ENCODE measurements at regions not wholly inside any gene's neighbourhood (a gene's known extent, or its start where the extent isn't known, plus 50 kb on each side); places are given as distances from the start of the nearest gene placed in this dataset.
"Not testable (repeated sequence)": the region's sequence is repeated elsewhere in the genome, so short reads cannot be mapped to it uniquely, and the experiment has no call there.

GRCh38 chr2:201946746-201947145 is 86.9 kb upstream of the FZD7 start:
- DNase-seq (ENCODE audit: low spot score) = not testable (repeated sequence)

DNA sequence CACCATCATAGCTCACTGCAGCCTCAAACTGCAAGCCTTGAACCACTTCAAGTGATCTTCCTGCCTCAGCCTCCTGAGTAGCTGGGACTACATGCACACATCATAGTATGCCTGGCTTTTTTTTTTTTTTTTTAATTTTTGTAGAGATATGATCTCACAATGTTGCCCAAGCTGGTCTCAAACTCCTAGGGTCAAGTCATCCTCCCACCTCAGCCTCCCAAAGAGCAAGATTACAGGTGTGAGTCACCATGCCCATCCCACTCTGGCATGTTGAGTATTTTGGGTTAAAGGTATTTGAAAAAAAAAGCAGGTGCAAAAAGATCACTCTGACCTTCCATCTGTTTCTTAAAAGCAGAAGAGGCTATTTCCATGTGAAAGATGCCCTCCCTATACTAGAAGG is 86.4 kb upstream of the FZD7 start:
- DNase-seq (ENCODE audit: low spot score) = no peak

DNA sequence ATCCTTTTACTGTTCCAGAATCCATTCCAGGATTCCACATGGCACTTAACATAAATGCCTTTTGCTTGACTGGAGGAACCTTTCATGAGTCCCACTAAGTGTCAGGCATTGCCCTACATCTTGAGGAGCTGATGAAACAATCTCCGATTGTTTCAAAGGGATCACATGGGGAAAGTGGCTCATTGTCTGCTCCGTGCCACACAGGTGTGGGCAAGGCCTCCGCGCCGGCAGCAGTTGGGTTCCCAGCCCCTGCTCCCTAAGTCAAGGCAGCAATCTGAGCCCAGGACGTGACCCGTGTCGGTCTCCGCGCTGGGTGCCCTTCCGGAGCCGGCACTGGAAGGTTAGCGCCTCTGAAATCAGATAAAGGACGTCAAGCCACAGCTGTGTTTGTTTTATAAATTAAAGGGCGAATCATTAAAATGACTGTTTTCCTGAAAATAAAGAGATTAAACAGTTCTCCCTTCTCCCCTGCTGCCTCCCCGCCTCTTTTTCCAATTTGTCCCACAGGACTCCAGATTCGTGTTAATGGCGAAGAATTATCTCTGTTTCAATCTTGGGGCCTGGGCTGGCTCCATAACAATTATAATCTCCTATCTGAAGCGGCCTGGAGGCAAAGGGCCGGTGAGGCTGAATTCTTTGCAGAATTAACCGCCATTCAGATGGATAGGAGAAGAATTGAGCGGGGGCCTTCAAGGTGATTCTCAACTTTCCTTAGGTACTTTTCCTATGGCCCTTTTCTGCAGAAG is 84.3 kb upstream of the FZD7 start:
- DNase-seq (ENCODE audit: low spot score) = no peak

DNA sequence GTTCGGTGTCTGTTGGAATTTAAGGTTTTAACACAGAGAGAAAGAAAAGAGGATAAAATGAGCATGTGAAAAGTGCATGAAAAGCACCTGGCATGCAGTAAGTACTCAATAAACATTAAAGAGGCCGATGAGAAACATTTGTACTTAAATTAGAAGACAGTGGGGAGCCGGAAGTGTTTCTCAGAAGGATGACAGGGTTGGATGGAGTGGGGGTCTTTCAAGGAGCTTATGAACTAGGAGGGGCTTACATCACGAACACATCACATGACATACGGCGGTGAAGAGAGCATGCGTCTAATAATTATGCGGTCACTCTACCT is 83.8 kb upstream of the FZD7 start:
- no peak for DNase-seq (ENCODE audit: low spot score)

- DNase-seq (ENCODE audit: low spot score) = no peak
These were observed 83.0 kb upstream of the FZD7 start for GRCh38 chr2:201950606-201951005.

DNA sequence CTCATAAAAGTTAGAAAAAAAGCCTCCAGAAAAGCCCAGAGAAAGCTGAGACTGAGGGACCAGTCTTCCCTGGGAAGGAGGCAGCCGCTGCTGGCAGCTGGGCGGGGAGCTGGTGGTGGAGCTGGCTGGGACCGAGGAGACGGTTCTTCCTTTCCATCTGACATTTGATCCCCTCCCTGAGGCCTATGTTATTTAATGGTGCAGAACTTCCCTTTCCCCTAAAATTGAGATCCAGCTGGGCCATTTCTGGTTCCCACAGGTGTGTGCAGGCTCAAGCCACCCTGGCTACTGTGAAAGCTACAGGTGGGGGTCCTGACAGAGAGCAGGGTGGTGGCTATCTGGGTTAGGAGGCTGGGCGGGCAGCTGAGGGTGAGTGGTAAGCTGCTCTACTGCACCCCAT is 81.5 kb upstream of the FZD7 start:
- no peak for DNase-seq (ENCODE audit: low spot score)

DNA sequence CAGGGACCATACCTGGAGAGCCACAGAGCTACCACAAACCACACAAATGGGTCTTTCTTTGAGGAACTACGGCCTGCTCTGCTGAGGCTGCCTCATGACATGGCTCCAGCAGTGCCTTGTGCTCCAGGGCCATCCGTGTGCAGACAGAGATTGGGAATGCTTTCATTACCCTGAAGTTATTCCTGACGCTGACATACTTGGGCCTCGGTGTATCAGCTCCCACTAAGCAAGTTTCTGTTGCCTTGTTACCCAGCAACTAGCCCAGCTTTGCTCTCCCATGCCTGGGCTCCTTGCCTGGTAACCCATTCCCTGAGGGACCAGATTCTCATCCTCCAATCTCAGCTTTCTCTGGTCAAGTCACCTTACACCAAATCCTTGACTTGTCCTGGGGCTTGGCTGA is 80.3 kb upstream of the FZD7 start:
- no peak for DNase-seq (ENCODE audit: low spot score)

DNA sequence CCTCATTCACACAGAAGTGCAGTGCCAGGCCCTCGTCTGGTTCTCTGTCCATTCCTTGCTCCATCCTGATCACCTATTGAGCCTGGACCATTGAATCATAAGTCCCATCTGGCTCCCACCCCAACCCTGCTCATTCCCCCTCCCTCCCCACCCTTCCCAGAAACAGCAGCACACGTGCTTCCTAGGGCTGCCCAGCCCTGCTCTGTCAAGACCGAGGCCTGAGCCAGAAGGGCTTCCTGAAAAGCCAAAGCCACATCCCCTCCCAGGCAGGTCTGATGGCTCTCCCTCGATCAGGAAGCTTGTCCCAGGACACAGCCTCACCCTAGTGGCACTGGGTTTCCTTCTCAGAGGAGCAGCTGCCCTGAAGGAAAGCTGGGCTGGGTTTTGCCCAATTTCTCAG is 79.8 kb upstream of the FZD7 start:
- no peak for DNase-seq (ENCODE audit: low spot score)

DNA sequence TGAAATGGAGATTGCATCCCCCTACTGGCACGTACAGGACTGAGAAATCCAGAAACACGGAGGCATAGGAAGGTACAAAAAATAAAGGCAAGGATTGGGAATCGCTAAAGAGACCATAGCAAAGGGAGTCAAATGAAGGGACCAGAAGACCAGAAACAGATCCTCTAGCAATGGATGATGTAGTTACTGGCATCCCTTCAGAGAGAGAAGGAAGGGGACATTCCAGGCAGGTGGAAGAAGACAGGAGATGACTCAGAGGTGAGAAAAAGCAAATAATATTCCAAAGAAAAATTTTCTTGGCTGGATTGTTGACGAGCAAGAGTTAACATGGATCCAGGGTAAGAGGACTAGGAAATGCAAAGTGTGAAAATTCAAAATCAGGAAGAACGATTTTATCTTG is 78.4 kb upstream of the FZD7 start:
- no peak for DNase-seq (ENCODE audit: low spot score)

DNA sequence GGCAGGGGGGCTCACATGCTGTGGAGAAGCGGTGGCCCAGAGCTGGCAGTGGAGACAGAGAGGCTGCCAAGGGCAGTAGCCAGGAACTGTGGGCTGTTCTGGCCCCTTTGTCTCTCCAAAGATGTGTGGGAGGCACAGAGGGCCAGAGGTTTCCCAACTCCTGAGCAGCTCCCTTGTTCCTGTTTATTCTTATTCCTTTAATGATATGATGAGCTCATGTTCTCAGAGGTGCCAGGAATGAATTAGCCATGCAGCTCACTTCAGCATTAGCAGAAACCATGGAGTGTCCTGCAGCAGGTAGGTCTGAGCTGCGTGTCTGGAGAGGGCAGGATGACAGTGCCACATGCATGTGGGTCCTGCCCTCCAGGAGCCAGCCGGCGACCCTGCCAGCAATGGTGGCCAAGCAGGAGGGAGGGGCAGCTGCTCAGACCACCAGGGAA is 77.9 kb upstream of the FZD7 start:
- DNase-seq (ENCODE audit: low spot score) = no peak

- DNase-seq (ENCODE audit: low spot score) = no peak
These were observed 77.3 kb upstream of the FZD7 start for GRCh38 chr2:201956361-201956760.

DNA sequence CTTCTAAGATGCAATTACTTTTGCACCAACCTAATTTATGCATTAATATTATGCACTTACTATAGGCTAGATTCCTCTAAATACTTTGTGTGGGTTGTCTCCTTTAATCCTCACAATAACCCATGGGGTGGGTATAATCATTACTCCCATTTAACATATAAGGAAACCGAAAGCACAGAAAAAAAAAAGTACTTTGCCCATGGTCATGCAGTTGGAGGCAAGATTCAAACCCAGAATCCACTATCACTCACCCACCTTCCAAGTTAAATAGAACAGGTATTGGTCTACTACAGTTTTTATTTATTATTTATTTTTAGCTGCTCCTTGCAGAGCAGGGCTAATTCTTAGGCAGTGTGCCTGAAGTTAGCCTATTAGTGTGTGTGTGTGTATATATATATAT is 76.6 kb upstream of the FZD7 start:
- no peak for DNase-seq (ENCODE audit: low spot score)

- no peak for DNase-seq (ENCODE audit: low spot score)
These were observed 74.5 kb upstream of the FZD7 start for GRCh38 chr2:201959198-201959597.

DNA sequence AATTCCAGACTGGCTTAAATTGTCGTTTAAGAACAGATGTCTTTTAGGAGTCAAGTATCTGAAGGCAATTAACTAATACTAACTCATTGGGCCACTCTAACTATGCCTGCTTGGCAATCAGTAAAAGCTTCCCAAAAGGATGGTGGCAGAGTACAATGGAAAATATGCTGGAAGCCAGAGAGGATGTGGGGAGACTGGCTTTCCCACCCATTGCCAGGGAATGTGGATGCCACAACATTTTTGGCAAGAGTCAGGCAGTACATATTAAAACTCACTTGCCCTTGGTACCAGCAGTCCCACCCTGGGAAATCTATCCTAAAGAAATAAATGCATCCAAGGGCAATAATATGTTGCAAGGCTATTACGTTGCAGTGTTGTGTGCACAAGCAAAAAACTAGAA is 74.0 kb upstream of the FZD7 start:
- DNase-seq (ENCODE audit: low spot score) = no peak

DNA sequence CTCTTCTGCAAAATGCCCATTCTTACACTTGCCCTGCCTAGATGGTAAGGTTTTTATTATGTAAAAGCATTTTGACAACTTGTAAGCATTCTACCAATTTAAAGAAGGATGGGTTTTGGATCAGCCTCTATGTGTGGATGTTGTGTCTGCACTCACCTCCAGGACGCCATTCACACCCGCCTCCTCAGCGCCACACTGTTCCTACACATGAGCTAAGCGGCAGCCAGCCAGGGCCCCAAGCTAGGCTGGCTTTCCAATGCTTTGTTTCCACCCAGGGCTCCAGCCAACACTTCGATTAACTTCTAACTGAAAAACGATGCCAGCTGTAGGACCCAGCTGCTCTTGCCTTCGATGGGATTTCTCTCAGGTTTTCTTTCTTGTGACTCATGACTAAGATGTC is 73.3 kb upstream of the FZD7 start:
- DNase-seq (ENCODE audit: low spot score) = no peak

- DNase-seq (ENCODE audit: low spot score) = no peak
These were observed 72.3 kb upstream of the FZD7 start for GRCh38 chr2:201961401-201961800.

GRCh38 chr2:201962774-201963562 is 70.7 kb upstream of the FZD7 start:
- no peak for DNase-seq (ENCODE audit: low spot score)

- no peak for DNase-seq (ENCODE audit: low spot score)
These were observed 69.6 kb upstream of the FZD7 start for GRCh38 chr2:201964011-201964410.

GRCh38 chr2:201964631-201965206 is 68.9 kb upstream of the FZD7 start:
- DNase-seq (ENCODE audit: low spot score) = peak; percentile 28

- no peak for DNase-seq (ENCODE audit: low spot score)
These were observed 68.1 kb upstream of the FZD7 start for GRCh38 chr2:201965550-201965949.

- DNase-seq (ENCODE audit: low spot score) = no peak
These were observed 66.8 kb upstream of the FZD7 start for GRCh38 chr2:201966691-201967438.

GRCh38 chr2:201968050-201968449 is 65.6 kb upstream of the FZD7 start:
- DNase-seq (ENCODE audit: low spot score) = no peak

DNA sequence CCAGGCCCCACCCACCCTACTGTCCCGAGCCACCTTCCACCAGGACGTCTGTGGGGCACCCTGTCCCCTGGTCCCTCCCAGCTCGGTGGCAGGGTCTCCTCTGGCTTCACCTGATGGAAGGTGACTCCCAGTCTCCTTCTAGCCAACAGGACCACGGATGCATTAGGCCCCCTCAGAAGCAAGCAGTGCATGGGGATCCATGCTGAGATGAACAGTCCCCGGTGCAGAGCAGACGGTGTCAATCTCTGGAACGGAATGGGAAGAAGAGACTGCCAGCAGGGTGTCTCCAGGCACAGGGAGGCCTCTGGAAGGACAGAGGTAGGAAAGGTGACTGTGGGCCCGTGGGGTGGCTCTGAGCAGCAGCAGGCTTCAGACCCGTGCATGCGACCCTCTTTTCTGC is 65.2 kb upstream of the FZD7 start:
- DNase-seq (ENCODE audit: low spot score) = no peak

All from kidney capillary endothelial cell (primary cell).